Heart left ventricle (tissue), 13 donors: ENCODE measurements at regions not wholly inside any gene's neighbourhood (a gene's known extent, or its start where the extent isn't known, plus 50 kb on each side); places are given as distances from the start of the nearest gene placed in this dataset.

Experiments
- CTCF ChIP-seq, 12 donors: fragments of 200-600 bp; sonication (generic) in 4 of 12; IDR thresholded peaks; one replicate each; pipeline versions ENCODE4 v1.5.0 to v1.8.0; 2018 to 2022; ENCODE audit warnings: antibody characterized with exemption in 12 of 12, mild to moderate bottlenecking in 5 of 12
- POLR2A ChIP-seq, 2 donors: fragments of 450-650 bp; IDR thresholded peaks; one replicate each; pipeline ENCODE4 v1.6.1; 2017; ENCODE audit warnings: antibody characterized with exemption in 2 of 2, mild to moderate bottlenecking in 2 of 2, moderate library complexity in 2 of 2
- donor health status: ischemic (EF 13 %, LVEDD 7.1; RV severe dilation, severe dysfunction).
- donor health status: DM: no; HTN: yes; CAD: no.
- donor health status: DM: no; HTN: no; CAD: no.
- donor health status: ischemic (EF 25% LVEDD 6.9; RV normal size, moderate dysfunction).
- donor health status: ischemic (EF 25% LVEDD 5.7; RV mildly dilated, moderate dysfunction).
- donor health status: ischemic (EF 35%, LVEDD 5.7; RV mildly dilated, moderate dysfunction).
- donor health status: nonischemic (EF 11% LVEDD 7.7; RV severe dilation, severe dysfunction).
- donor health status: DM: yes; HTN: yes; CAD: no.
- donor health status: PGD.
- donor health status: ischemic (EF 29% LVEDD 5.4; RV normal size, mild dysfunction).
- donor health status: nonischemic (EF 23%, LVEDD 6.1; RV moderate dilation, normal function).

- TF ChIP-seq CTCF (IDR thresholded peaks at IDR 0.05) (no peak), POLR2A (IDR thresholded peaks at IDR 0.05) (no peak)
Observed at GRCh38 chr5:77155179-77155785, 55.2 kb upstream of the PDE8B start.
